ENCODE measurements at regions not wholly inside any gene's neighbourhood (a gene's known extent, or its start where the extent isn't known, plus 50 kb on each side); places are given as distances from the start of the nearest gene placed in this dataset.
A peak's percentile ranks its signal among the peaks of the same experiment; 100 is the strongest.

DNA sequence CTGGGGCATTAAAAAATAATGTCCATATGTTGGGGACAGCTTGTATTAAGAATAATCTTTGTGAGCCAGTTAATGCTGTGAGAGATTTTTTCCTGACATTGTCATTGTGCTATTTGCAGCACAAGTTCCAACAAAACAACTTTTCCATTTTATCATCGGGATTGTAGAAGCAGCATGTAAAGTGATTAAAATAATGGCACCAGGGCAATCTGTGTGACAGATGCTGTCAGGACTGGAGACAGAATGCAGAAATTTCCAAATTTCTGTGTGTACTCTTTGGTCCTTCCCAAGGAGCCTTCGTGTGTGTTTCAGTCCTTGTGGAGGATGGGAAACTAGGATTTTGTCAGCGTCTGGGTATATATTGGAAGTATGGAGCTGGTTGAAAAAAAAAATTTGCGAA lies 101.5 kb upstream of the LIMCH1 start:
- Histone ChIP-seq H3K4me3 (peak overlapping the region; percentile 18), H3K27ac (replicated peaks) (peak overlapping the region; percentile 81), H3K36me3 (no peaks in the 10 kb centered on the region), H3K27me3 (ENCODE audit: low read depth) (no peaks in the 10 kb centered on the region), H3K4me1 (peaks cover 82% of the 10 kb centered on the region), H3K9me3 (replicated peaks) (no peaks in the 10 kb centered on the region)
- intact Hi-C loops (cut with micrococcal nuclease) = no loop called here
- TF ChIP-seq, protein P1, sequence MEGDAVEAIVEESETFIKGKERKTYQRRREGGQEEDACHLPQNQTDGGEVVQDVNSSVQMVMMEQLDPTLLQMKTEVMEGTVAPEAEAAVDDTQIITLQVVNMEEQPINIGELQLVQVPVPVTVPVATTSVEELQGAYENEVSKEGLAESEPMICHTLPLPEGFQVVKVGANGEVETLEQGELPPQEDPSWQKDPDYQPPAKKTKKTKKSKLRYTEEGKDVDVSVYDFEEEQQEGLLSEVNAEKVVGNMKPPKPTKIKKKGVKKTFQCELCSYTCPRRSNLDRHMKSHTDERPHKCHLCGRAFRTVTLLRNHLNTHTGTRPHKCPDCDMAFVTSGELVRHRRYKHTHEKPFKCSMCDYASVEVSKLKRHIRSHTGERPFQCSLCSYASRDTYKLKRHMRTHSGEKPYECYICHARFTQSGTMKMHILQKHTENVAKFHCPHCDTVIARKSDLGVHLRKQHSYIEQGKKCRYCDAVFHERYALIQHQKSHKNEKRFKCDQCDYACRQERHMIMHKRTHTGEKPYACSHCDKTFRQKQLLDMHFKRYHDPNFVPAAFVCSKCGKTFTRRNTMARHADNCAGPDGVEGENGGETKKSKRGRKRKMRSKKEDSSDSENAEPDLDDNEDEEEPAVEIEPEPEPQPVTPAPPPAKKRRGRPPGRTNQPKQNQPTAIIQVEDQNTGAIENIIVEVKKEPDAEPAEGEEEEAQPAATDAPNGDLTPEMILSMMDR (IDR thresholded peaks at IDR 0.05; ENCODE audit: borderline replicate concordance) = no peak
- no peak for DNase-seq

DNA sequence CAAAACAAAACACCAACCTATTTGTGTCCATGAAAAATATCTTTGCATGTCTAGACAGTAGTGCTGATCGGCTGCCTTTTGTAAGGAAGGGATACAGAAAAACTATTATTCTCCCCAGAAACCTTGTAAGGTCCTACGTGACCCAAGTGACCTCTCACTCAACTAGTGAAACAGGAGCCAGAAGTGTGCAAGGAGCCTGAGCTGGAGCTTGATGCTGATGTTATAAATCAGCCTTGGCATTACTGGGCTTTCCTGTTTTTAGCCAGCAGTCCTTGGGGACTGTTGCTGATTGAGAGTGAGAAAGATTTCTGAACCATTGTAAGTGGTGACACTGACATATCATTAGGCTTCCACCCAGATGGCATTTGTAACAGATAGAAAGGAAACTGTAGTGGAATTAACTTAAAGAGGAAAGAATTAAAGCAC lies 100.8 kb upstream of the LIMCH1 start:
- Histone ChIP-seq H3K9me3 (replicated peaks) (no peaks in the 10 kb centered on the region), H3K4me1 (peaks cover 74% of the 10 kb centered on the region), H3K27me3 (ENCODE audit: low read depth) (no peaks in the 10 kb centered on the region), H3K36me3 (no peaks in the 10 kb centered on the region), H3K4me3 (peak overlapping the region; percentile 18), H3K27ac (replicated peaks) (peak overlapping the region; percentile 81)
- intact Hi-C loops (cut with micrococcal nuclease) = no loop called here
- TF ChIP-seq, protein P1 (IDR thresholded peaks at IDR 0.05; ENCODE audit: borderline replicate concordance) = no peak
- DNase-seq = no peak

DNA sequence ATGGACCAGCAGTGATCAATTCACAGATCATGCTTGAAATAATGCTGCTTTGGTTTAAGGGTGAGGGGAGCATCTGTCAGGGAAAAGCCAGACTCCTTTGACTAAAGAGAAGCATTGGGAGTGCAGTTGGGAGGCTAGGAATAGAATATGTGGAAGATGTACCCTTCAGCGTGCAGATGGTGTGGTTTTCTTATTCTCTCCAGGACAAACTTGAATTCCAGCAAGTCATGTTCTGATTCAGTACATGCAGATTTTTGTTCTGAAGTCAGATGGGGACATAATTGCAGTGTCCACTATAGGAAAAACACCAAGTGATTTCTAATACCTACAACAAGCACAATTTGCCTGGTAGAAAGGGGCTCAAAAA lies 99.0 kb upstream of the LIMCH1 start:
- Histone ChIP-seq H3K4me3 (no peak overlapping the region), H3K9me3 (replicated peaks) (no peaks in the 10 kb centered on the region), H3K27me3 (ENCODE audit: low read depth) (no peaks in the 10 kb centered on the region), H3K27ac (replicated peaks) (peak overlapping the region; percentile 81), H3K4me1 (peaks cover 74% of the 10 kb centered on the region), H3K36me3 (no peaks in the 10 kb centered on the region)
- intact Hi-C loops (cut with micrococcal nuclease) = no loop called here
- TF ChIP-seq, protein P1 (IDR thresholded peaks at IDR 0.05; ENCODE audit: borderline replicate concordance) = no peak
- no peak for DNase-seq

DNA sequence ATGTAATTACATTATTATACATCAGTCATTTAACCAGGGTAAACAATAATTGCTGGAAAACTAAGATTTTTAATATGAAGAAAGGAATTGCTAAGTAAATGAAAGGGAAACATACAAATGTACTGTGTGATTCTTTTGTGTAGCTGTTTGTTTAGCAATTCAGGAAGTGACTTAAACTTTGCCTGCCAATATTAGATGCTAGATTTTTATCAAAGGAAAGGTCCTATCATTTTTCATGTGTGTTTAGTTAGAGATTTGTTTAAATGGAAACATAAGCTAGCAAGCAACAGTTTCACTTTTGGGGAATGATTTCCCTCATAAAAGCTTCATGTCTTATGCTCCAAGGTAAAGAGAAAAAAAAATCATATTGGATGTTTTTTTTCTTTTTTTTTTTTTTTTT lies 95.1 kb upstream of the LIMCH1 start:
- Histone ChIP-seq H3K9me3 (replicated peaks) (no peaks in the 10 kb centered on the region), H3K4me3 (no peak overlapping the region), H3K27ac (replicated peaks) (no peak overlapping the region), H3K4me1 (peaks cover 72% of the 10 kb centered on the region), H3K36me3 (no peaks in the 10 kb centered on the region), H3K27me3 (ENCODE audit: low read depth) (no peaks in the 10 kb centered on the region)
- TF ChIP-seq, protein P1 (IDR thresholded peaks at IDR 0.05; ENCODE audit: borderline replicate concordance) = no peak
- intact Hi-C loops (cut with micrococcal nuclease) = no loop called here
- no peak for DNase-seq

DNA sequence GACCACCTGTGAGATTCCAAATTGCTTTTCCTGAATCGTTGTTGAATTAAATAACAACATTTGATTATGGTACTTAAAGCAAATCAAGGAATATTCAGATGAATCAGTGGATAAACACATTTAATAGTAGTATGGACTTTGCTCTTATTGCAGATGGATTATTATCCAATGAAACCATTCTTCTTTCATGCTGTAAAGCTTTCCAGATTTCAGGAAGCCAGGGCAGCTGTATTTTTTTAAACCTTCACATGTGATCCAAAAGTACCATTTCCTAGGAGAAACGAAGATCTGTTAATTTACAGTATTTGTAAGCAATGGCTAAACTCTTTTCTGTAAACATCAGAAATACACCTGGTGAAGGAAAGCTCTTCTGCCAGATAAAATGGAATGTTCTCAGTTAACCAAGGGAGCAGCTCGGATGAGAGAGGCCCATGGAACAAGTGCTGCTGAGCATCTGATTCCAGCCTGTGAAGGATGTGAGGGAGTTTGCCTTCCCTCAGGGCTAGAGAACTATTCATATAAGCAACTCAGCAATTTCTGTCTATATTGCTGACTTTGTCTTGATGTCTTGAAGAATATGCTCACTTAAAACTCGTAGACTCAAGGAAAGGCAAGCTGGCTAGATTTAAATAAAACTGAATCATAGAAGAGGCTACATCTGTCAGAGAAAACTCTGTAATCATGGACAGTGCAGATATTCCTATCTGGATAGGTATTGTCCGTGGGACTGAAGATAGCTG lies 94.4 kb upstream of the LIMCH1 start:
- Histone ChIP-seq H3K27ac (replicated peaks) (peak overlapping the region; percentile 4), H3K4me3 (no peak overlapping the region), H3K27me3 (ENCODE audit: low read depth) (no peaks in the 10 kb centered on the region), H3K4me1 (peaks cover 72% of the 10 kb centered on the region), H3K9me3 (replicated peaks) (no peaks in the 10 kb centered on the region), H3K36me3 (no peaks in the 10 kb centered on the region)
- DNase-seq = no peak
- TF ChIP-seq, protein P1 (IDR thresholded peaks at IDR 0.05; ENCODE audit: borderline replicate concordance) = no peak
- intact Hi-C loops (cut with micrococcal nuclease) = no loop called here

All from left ventricle myocardium inferior (tissue), 1 donor.